ENCODE measurements at regions not wholly inside any gene's neighbourhood (a gene's known extent, or its start where the extent isn't known, plus 50 kb on each side); places are given as distances from the start of the nearest gene placed in this dataset.

- TF ChIP-seq, protein P1, sequence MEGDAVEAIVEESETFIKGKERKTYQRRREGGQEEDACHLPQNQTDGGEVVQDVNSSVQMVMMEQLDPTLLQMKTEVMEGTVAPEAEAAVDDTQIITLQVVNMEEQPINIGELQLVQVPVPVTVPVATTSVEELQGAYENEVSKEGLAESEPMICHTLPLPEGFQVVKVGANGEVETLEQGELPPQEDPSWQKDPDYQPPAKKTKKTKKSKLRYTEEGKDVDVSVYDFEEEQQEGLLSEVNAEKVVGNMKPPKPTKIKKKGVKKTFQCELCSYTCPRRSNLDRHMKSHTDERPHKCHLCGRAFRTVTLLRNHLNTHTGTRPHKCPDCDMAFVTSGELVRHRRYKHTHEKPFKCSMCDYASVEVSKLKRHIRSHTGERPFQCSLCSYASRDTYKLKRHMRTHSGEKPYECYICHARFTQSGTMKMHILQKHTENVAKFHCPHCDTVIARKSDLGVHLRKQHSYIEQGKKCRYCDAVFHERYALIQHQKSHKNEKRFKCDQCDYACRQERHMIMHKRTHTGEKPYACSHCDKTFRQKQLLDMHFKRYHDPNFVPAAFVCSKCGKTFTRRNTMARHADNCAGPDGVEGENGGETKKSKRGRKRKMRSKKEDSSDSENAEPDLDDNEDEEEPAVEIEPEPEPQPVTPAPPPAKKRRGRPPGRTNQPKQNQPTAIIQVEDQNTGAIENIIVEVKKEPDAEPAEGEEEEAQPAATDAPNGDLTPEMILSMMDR (IDR thresholded peaks at IDR 0.05), result no peak
- TF ChIP-seq POLR2A (IDR thresholded peaks at IDR 0.05), result no peak
These were observed 128.5 kb upstream of the LMNTD1 start for GRCh38 chr12:25681580-25681979.

Data from esophagus squamous epithelium (tissue), 4 donors.